ENCODE measurements at regions not wholly inside any gene's neighbourhood (a gene's known extent, or its start where the extent isn't known, plus 50 kb on each side); places are given as distances from the start of the nearest gene placed in this dataset.
"Not testable (repeated sequence)": the region's sequence is repeated elsewhere in the genome, so short reads cannot be mapped to it uniquely, and the experiment has no call there.

DNA sequence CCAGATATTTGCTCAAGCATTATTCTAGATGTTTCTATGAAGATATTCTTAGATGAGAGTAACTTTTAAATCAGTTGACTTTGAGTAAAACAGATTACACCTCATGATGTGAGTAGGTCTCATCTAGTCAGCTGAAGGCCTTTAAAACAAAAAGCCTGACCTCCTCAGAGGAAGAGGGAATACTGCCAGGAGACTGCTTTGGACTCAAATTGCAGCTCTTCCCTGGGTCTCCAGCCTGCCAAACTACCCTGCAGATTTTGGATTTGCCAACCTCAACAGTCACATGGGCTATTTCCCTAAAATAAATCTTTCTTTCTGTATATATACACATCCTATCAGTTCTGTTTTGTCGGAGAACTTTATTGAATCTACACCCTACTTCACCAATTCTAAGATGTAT is 182.5 kb upstream of the TENT5A start:
- TF ChIP-seq, protein P1, sequence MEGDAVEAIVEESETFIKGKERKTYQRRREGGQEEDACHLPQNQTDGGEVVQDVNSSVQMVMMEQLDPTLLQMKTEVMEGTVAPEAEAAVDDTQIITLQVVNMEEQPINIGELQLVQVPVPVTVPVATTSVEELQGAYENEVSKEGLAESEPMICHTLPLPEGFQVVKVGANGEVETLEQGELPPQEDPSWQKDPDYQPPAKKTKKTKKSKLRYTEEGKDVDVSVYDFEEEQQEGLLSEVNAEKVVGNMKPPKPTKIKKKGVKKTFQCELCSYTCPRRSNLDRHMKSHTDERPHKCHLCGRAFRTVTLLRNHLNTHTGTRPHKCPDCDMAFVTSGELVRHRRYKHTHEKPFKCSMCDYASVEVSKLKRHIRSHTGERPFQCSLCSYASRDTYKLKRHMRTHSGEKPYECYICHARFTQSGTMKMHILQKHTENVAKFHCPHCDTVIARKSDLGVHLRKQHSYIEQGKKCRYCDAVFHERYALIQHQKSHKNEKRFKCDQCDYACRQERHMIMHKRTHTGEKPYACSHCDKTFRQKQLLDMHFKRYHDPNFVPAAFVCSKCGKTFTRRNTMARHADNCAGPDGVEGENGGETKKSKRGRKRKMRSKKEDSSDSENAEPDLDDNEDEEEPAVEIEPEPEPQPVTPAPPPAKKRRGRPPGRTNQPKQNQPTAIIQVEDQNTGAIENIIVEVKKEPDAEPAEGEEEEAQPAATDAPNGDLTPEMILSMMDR (IDR thresholded peaks at IDR 0.05; ENCODE audit: insufficient read depth, low read depth, low read length): no peak
- CTCF ChIA-PET: no interaction called here
- POLR2A ChIA-PET: no interaction called here
- Histone ChIP-seq H3K27me3 (ENCODE audit: control insufficient read depth, insufficient read depth, low read length) (no peaks in the 10 kb centered on the region), H3K36me3 (ENCODE audit: control insufficient read depth, insufficient read depth, low read length) (no peaks in the 10 kb centered on the region), H3K4me3 (ENCODE audit: low read depth, low read length) (no peak overlapping the region)
- no peak for DNase-seq (ENCODE audit: low read depth)

DNA sequence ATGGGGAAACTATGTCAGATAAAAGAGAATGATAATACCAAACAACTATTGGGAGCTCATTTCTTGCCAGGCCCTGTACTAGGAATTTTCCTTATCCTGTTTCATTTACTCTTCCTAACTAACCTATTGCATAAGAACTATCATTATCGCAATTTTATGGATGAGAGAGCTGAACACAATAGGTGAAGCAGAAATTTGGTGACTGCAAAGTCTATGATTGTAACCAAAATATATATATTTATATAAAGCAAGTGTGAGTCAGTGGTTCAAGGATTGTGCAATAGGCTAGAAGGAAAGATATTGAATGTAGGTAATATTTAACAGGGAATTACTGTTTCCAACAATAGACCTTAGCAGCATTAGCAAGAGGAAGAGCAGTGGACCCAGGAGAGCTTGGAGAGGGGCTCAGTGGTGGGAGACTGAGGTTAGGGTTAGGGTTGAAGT is 181.1 kb upstream of the TENT5A start:
- no peaks in the 10 kb centered on the region for H3K27me3 ChIP-seq (ENCODE audit: control insufficient read depth, insufficient read depth, low read length)
- DNase-seq (ENCODE audit: low read depth): no peak
- TF ChIP-seq, protein P1 (IDR thresholded peaks at IDR 0.05; ENCODE audit: insufficient read depth, low read depth, low read length): no peak
- no peak overlapping the region for H3K4me3 ChIP-seq (ENCODE audit: low read depth, low read length)
- no peaks in the 10 kb centered on the region for H3K36me3 ChIP-seq (ENCODE audit: control insufficient read depth, insufficient read depth, low read length)
- POLR2A ChIA-PET: no interaction called here
- CTCF ChIA-PET: no interaction called here

DNA sequence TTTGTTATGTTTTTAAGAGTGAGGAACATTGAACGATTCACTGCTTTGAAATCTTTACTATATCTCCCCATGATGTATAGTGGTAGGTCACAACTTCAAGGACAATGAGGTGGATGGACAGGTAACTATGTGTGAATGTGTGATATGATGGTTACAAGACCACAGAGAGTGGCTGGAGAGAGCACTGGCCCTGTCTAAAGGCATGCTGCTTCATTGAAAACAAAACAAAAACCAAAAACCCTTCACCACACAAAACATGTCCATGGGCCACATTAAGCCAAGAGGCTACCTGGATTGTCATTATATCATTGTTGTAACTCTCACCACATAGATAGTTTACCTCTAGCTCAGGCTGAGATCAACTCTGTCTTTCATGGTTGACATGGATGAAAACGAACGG is 180.6 kb upstream of the TENT5A start:
- H3K4me3 ChIP-seq (ENCODE audit: low read depth, low read length): no peak overlapping the region
- ChIA-PET CTCF (no interaction called here), POLR2A (no interaction called here)
- DNase-seq (ENCODE audit: low read depth): no peak
- TF ChIP-seq, protein P1 (IDR thresholded peaks at IDR 0.05; ENCODE audit: insufficient read depth, low read depth, low read length): no peak
- H3K36me3 ChIP-seq (ENCODE audit: control insufficient read depth, insufficient read depth, low read length): no peaks in the 10 kb centered on the region
- no peaks in the 10 kb centered on the region for H3K27me3 ChIP-seq (ENCODE audit: control insufficient read depth, insufficient read depth, low read length)

DNA sequence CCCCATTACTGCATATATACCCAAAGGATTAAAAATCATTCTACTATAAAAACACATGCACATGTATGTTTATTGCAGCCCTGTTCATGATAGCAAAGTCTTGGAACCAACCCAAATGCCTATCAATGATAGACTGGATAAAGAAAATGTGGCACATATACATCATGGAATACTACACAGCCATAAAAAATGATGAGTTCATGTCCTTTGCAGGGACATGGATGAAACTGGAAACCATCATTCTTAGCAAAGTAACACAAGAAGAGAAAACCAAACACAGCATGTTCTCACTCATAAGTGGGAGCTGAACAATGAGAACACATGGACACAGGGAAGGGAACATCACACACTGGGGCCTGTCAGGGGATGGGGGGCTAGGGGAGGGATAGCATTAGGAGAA is 180.0 kb upstream of the TENT5A start:
- DNase-seq (ENCODE audit: low read depth); POLR2A ChIA-PET; H3K27me3 ChIP-seq (ENCODE audit: control insufficient read depth, insufficient read depth, low read length); CTCF ChIA-PET; H3K4me3 ChIP-seq (ENCODE audit: low read depth, low read length); H3K36me3 ChIP-seq (ENCODE audit: control insufficient read depth, insufficient read depth, low read length): not testable (repeated sequence)

DNA sequence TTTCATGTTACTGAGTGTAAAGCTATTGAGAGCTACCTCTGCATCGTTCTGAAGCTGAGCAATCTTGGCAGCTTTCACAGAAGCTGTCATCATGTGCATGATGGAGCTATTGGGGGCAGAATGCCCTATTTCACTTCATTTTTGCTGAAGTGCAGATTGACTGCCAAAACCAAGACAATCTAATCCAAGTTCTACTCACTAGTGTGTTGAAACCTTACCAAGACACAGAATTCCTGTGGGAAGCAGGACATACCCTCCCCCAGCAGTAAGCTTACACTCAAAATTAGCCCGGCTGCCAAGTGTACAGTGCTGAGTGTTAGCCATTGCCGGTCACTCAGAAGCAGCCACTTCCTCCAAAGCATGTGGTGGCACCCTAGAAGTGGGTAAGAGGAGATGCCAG is 177.3 kb upstream of the TENT5A start:
- ChIA-PET CTCF (interaction anchor here (0.8 to 2.0 kb wide), 2 partner anchors 16 kb away, joined by 3 to 7 read pairs; no protein-coding TSS in a partner anchor), POLR2A (no interaction called here)
- H3K36me3 ChIP-seq (ENCODE audit: control insufficient read depth, insufficient read depth, low read length): no peaks in the 10 kb centered on the region
- no peaks in the 10 kb centered on the region for H3K27me3 ChIP-seq (ENCODE audit: control insufficient read depth, insufficient read depth, low read length)
- no peak overlapping the region for H3K4me3 ChIP-seq (ENCODE audit: low read depth, low read length)
- no peak for DNase-seq (ENCODE audit: low read depth)
- TF ChIP-seq, protein P1 (IDR thresholded peaks at IDR 0.05; ENCODE audit: insufficient read depth, low read depth, low read length): no peak

DNA sequence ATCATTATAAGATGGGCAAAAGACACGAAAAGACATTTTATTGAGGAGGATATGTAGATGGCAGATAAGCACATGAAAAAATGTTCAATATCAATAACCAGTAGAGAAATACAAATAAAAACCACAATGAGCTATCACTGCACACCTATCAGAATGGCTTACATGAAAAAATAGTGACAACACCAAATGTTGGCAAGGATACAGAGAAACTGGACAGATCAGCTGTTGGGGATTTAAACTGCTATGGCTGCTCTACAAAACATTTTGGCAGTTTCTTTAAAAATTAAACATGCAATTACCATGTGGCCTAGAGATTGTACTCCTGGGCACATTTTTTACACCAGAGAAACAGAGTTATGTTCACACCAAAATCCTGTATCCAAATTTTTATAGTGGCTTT is 172.7 kb upstream of the TENT5A start:
- no peaks in the 10 kb centered on the region for H3K36me3 ChIP-seq (ENCODE audit: control insufficient read depth, insufficient read depth, low read length)
- no peaks in the 10 kb centered on the region for H3K27me3 ChIP-seq (ENCODE audit: control insufficient read depth, insufficient read depth, low read length)
- no peak for DNase-seq (ENCODE audit: low read depth)
- POLR2A ChIA-PET: no interaction called here
- no peak overlapping the region for H3K4me3 ChIP-seq (ENCODE audit: low read depth, low read length)
- CTCF ChIA-PET: no interaction called here
- TF ChIP-seq, protein P1 (IDR thresholded peaks at IDR 0.05; ENCODE audit: insufficient read depth, low read depth, low read length): no peak
